B cell (primary cell): ENCODE measurements at regions not wholly inside any gene's neighbourhood (a gene's known extent, or its start where the extent isn't known, plus 50 kb on each side); places are given as distances from the start of the nearest gene placed in this dataset.

Source experiments
- ATAC-seq: fragments of 200-7000 bp; cut with Tn5 transposase; one replicate; pipeline ENCODE4 v1.10.0; 2021; ENCODE audit warnings: low read depth, mild to moderate bottlenecking, moderate number of reproducible peaks, moderate library complexity
- CTCF ChIA-PET: fragments of 350-600 bp; sonication (Branson Sonifier 250); formaldehyde crosslinking; loops from one replicate; lab custom pipeline; 2021; ENCODE audit warnings: antibody characterized with exemption, inconsistent platforms; lab: Charles Lee
- POLR2A ChIA-PET: fragments of 350-600 bp; sonication (Branson Sonifier 250); formaldehyde crosslinking; loops from one replicate; lab custom pipeline; 2021; ENCODE audit warnings: antibody characterized with exemption; lab: Charles Lee
- DNase-seq: peaks from one replicate; pipeline ENCODE4 v3.0.0; 2013
- H2AFZ ChIP-seq: 2 replicates; pipeline ENCODE4 v1.6.1; 2012; ENCODE audit warnings: mild to moderate bottlenecking, low read depth, low read length; ENCODE audit not compliant: insufficient read depth, poor library complexity, severe bottlenecking
- H3K27ac ChIP-seq, 2 donors: 1 replicate in 1 of 2; 2 replicates in 1 of 2; pipeline ENCODE4 v1.5.1; 2012 to 2013; ENCODE audit warnings: low read length in 2 of 2, mild to moderate bottlenecking in 2 of 2, moderate library complexity in 1 of 2
- H3K27me3 ChIP-seq, 4 experiments: fragments of 200-600 bp in 1 of 4; sonication (generic) in 1 of 4; replicated peaks in 1 of 4; 1 replicate in 2 of 4; 2 replicates in 2 of 4; pipeline versions ENCODE4 v1.6.1 to v1.7.0; 2013 to 2016; ENCODE audit warnings: low read length in 3 of 4, mild to moderate bottlenecking in 2 of 4, mixed read lengths in 1 of 4, moderate library complexity in 1 of 4; ENCODE audit not compliant: insufficient read depth in 4 of 4, control insufficient read depth in 3 of 4; ENCODE audit errors: control extremely low read depth in 1 of 4
- H3K36me3 ChIP-seq, 2 experiments: replicated peaks in 1 of 2; 1 replicate in 1 of 2; 2 replicates in 1 of 2; pipeline versions ENCODE4 v1.6.1 to v1.7.1; 2013; ENCODE audit warnings: low read length in 1 of 2; ENCODE audit not compliant: insufficient read depth in 2 of 2, control insufficient read depth in 1 of 2; ENCODE audit errors: control extremely low read depth in 1 of 2, extremely low read depth in 1 of 2
- H3K4me1 ChIP-seq, 2 donors: fragments of 200-600 bp in 1 of 2; sonication (generic) in 1 of 2; 1 replicate in 1 of 2; 2 replicates in 1 of 2; pipeline versions ENCODE4 v1.5.1 to v1.6.1; 2013 to 2017; ENCODE audit warnings: low read length in 2 of 2; ENCODE audit not compliant: control insufficient read depth in 2 of 2, insufficient read depth in 2 of 2
- H3K4me2 ChIP-seq: replicated peaks from 2 replicates; pipeline ENCODE3; 2012; ENCODE audit warnings: mild to moderate bottlenecking, low read depth, low read length; ENCODE audit not compliant: poor library complexity, severe bottlenecking
- H3K4me3 ChIP-seq, 5 experiments: fragments of 200-600 bp in 1 of 5; sonication (generic) in 1 of 5; 1 replicate in 3 of 5; 2 replicates in 2 of 5; pipeline versions ENCODE4 v1.5.1 to v1.7.0; 2011 to 2016; ENCODE audit warnings: low read length in 4 of 5, mild to moderate bottlenecking in 4 of 5, low read depth in 2 of 5, control low read depth in 1 of 5, moderate library complexity in 1 of 5; ENCODE audit not compliant: insufficient read depth in 1 of 5; ENCODE audit errors: control extremely low read depth in 1 of 5, extremely low read depth in 1 of 5
- H3K79me2 ChIP-seq: fragments of 200-600 bp; sonication (generic); one replicate; pipeline ENCODE4 v1.6.0; 2016; ENCODE audit warnings: low read length; ENCODE audit not compliant: control insufficient read depth, insufficient read depth
- H3K9ac ChIP-seq: fragments of 200-600 bp; sonication (generic); 2 replicates; pipeline ENCODE4 v1.6.1; 2017; ENCODE audit warnings: mild to moderate bottlenecking, low read length, moderate library complexity
- H3K9me3 ChIP-seq, 3 donors: one replicate each; pipeline versions ENCODE4 v1.6.1 to v1.7.1; 2013; ENCODE audit warnings: low read length in 2 of 3; ENCODE audit not compliant: control insufficient read depth in 2 of 3, insufficient read depth in 1 of 3; ENCODE audit errors: control extremely low read depth in 1 of 3
- H4K20me1 ChIP-seq: 2 replicates; pipeline ENCODE4 v1.6.0; 2012; ENCODE audit warnings: mild to moderate bottlenecking, low read length; ENCODE audit not compliant: insufficient read depth, control insufficient read depth, poor library complexity, severe bottlenecking
- H3K27ac Mint-ChIP-seq: one replicate; pipeline ENCODE4 v1.8.0; 2021; ENCODE audit warnings: mixed read lengths
- H3K27me3 Mint-ChIP-seq: one replicate; pipeline ENCODE4 v1.8.0; 2021; ENCODE audit warnings: mixed read lengths
- H3K4me1 Mint-ChIP-seq: one replicate; pipeline ENCODE4 v1.8.0; 2021; ENCODE audit warnings: mixed read lengths
- H3K4me3 Mint-ChIP-seq: one replicate; pipeline ENCODE4 v1.8.0; 2021; ENCODE audit warnings: mixed read lengths
- H3K9me3 Mint-ChIP-seq: one replicate; pipeline ENCODE4 v1.8.0; 2022; ENCODE audit warnings: mixed read lengths; ENCODE audit not compliant: insufficient read depth
- CTCF ChIP-seq: fragments of 200-600 bp; IDR thresholded peaks from one replicate; pipeline ENCODE4 v1.8.0; 2022; ENCODE audit warnings: antibody characterized with exemption, mild to moderate bottlenecking
- EZH2 ChIP-seq: IDR thresholded peaks from 2 replicates; pipeline ENCODE4 v1.6.1; 2012; ENCODE audit warnings: borderline replicate concordance, low read depth, mild to moderate bottlenecking, moderate library complexity, low read length; ENCODE audit not compliant: insufficient read depth, poor library complexity, severe bottlenecking
- WGBS: methylation state at CpG from one replicate; pipeline ENCODE4 v1.1.5; 2013; ENCODE audit warnings: missing lambda C conversion rate; ENCODE audit not compliant: insufficient coverage; 5-methylcytosine and 5-hydroxymethylcytosine counted together
- intact Hi-C: fragments of 100-400 bp; cut with micrococcal nuclease; formaldehyde crosslinking; loops from one replicate; pipeline ENCODE4 v1.10.0; 2022

GRCh38 chr12:132389026-132389425 lies 59.6 kb upstream of the GALNT9 start:
- H3K4me1 Mint-ChIP-seq, result no peaks in the 10 kb centered on the region
- ATAC-seq, result no peak
- intact Hi-C loops, result no loop called here
- Histone ChIP-seq H3K36me3 (no peaks in the 10 kb centered on the region), H3K27ac (no peak overlapping the region), H3K4me1 (no peaks in the 10 kb centered on the region), H3K27me3 (peaks cover 0 to 11% (median 1%) of the 10 kb centered on the region in 4 experiments), H2AFZ (no peak overlapping the region), H3K79me2 (no peaks in the 10 kb centered on the region), H3K9me3 (peaks cover 0 to 2% (median 0%) of the 10 kb centered on the region in 3 donors), H3K9ac (no peak overlapping the region), H3K4me3 (no peak overlapping the region), H3K4me2 (no peak overlapping the region), H4K20me1 (no peaks in the 10 kb centered on the region)
- no peak overlapping the region for H3K27ac Mint-ChIP-seq
- H3K4me3 Mint-ChIP-seq, result no peak overlapping the region
- H3K27me3 Mint-ChIP-seq, result peaks cover 18% of the 10 kb centered on the region
- TF ChIP-seq CTCF (no peak), EZH2 (no peak)
- 79% methylated on average over 16 of the region's 16 CpGs for WGBS
- no peak for DNase-seq
- POLR2A ChIA-PET, result no interaction called here
- no peaks in the 10 kb centered on the region for H3K9me3 Mint-ChIP-seq
- CTCF ChIA-PET, result no interaction called here

GRCh38 chr12:132388379-132389015 lies 59.1 kb upstream of the GALNT9 start:
- Histone ChIP-seq H3K9ac (no peak overlapping the region), H3K36me3 (no peaks in the 10 kb centered on the region), H2AFZ (no peak overlapping the region), H3K4me3 (no peak overlapping the region), H3K4me1 (no peaks in the 10 kb centered on the region), H3K4me2 (no peak overlapping the region), H4K20me1 (no peaks in the 10 kb centered on the region), H3K9me3 (peaks cover 0 to 2% (median 0%) of the 10 kb centered on the region in 3 donors), H3K27ac (no peak overlapping the region), H3K79me2 (no peaks in the 10 kb centered on the region), H3K27me3 (peaks cover 0 to 11% (median 1%) of the 10 kb centered on the region in 4 experiments)
- no peak for TF ChIP-seq EZH2
- intact Hi-C loops, result no loop called here
- CTCF ChIA-PET, result no interaction called here
- WGBS, result 82% methylated on average over 13 of the region's 13 CpGs
- Mint-ChIP-seq H3K9me3 (no peaks in the 10 kb centered on the region), H3K27ac (no peak overlapping the region), H3K4me1 (no peaks in the 10 kb centered on the region), H3K4me3 (no peak overlapping the region), H3K27me3 (peaks cover 18% of the 10 kb centered on the region)
- ATAC-seq, result no peak
- POLR2A ChIA-PET, result no interaction called here
- DNase-seq, result no peak
